K562 (cell line): ENCODE measurements at regions not wholly inside any gene's neighbourhood (a gene's known extent, or its start where the extent isn't known, plus 50 kb on each side); places are given as distances from the start of the nearest gene placed in this dataset.

Experiments
- ATF1 ChIP-seq, 2 experiments: fragments of 450-650 bp in 1 of 2; IDR thresholded peaks; 2 replicates each; pipeline ENCODE4 v1.6.1; 2016; ENCODE audit warnings: missing compliant biosample characterization in 1 of 2, missing genetic modification characterization in 1 of 2
- CCAR2 ChIP-seq: fragments of 200-400 bp; formaldehyde crosslinking; IDR thresholded peaks from 2 replicates; pipeline ENCODE4 v1.6.1; 2017; ENCODE audit warnings: mild to moderate bottlenecking, low read depth, low read length
- FOSL1 ChIP-seq: fragments of 200-800 bp; sonication (Bioruptor generic); conservative IDR thresholded peaks from 2 replicates; pipeline ENCODE4 v1.6.1; 2016; ENCODE audit warnings: missing genetic modification characterization, missing compliant biosample characterization
- IRF1 ChIP-seq: sonication (generic); formaldehyde crosslinking; IDR thresholded peaks from 2 replicates; pipeline ENCODE4 v1.8.0; 2022; ENCODE audit warnings: missing genetic modification reagents, mild to moderate bottlenecking, borderline replicate concordance
- MED1 ChIP-seq: sonication (generic); formaldehyde crosslinking; IDR thresholded peaks from 2 replicates; pipeline ENCODE4 v1.8.1; 2023; ENCODE audit warnings: missing genetic modification reagents, borderline replicate concordance
- NEUROD1 ChIP-seq: fragments of 150-350 bp; IDR thresholded peaks from 2 replicates; pipeline ENCODE4 v1.6.1; 2014; ENCODE audit warnings: borderline replicate concordance, low read length, low read depth; ENCODE audit not compliant: partially characterized antibody
- RNF219 ChIP-seq: fragments of 250-450 bp; sonication (Bioruptor Pico); IDR thresholded peaks from 2 replicates; pipeline ENCODE4 v1.5.0; 2022; ENCODE audit warnings: mild to moderate bottlenecking
- SRSF3 ChIP-seq: fragments of 200-400 bp; formaldehyde crosslinking; IDR thresholded peaks from 2 replicates; pipeline ENCODE4 v1.6.1; 2016; ENCODE audit warnings: mild to moderate bottlenecking, low read length, moderate library complexity; ENCODE audit not compliant: insufficient read depth
- STAT5B ChIP-seq: fragments of 250-450 bp; sonication (Bioruptor Pico); IDR thresholded peaks from 2 replicates; pipeline ENCODE4 v1.8.0; 2021; ENCODE audit warnings: mild to moderate bottlenecking, inconsistent platforms
- TAF9B ChIP-seq: fragments of 450-650 bp; IDR thresholded peaks from 2 replicates; pipeline ENCODE4 v1.6.1; 2018; ENCODE audit warnings: mild to moderate bottlenecking; ENCODE audit not compliant: partially characterized antibody
- ZFP91 ChIP-seq: sonication (generic); formaldehyde crosslinking; IDR thresholded peaks from 2 replicates; pipeline ENCODE4 v1.8.0; 2022; ENCODE audit warnings: mild to moderate bottlenecking, missing genetic modification reagents
- ZNF449 ChIP-seq: fragments of 250-450 bp; sonication (Bioruptor Pico); IDR thresholded peaks from 2 replicates; pipeline ENCODE4 v1.8.0; 2022; ENCODE audit warnings: moderate library complexity, mild to moderate bottlenecking, inconsistent platforms
- ZNF518B ChIP-seq: fragments of 250-450 bp; sonication (Bioruptor Pico); IDR thresholded peaks from 2 replicates; pipeline ENCODE4 v1.5.0; 2021; ENCODE audit warnings: mild to moderate bottlenecking, moderate library complexity
- ZNF740 ChIP-seq, 3 experiments: fragments of 200-800 bp in 1 of 3; sonication (Bioruptor generic) in 1 of 3; sonication (generic) in 1 of 3; formaldehyde crosslinking in 1 of 3; IDR thresholded peaks; 2 replicates each; pipeline versions ENCODE4 v1.6.1 to v1.8.0; 2016 to 2022; ENCODE audit warnings: mild to moderate bottlenecking in 2 of 3, missing compliant biosample characterization in 2 of 3, missing genetic modification characterization in 2 of 3, missing genetic modification reagents in 1 of 3

- TF ChIP-seq IRF1 (CRISPR knock-in tag) (no peak), ZFP91 (CRISPR knock-in tag) (no peak), TAF9B (no peak), ZNF518B (CRISPR knock-in tag) (no peak), CCAR2 (no peak), RNF219 (CRISPR knock-in tag) (no peak), SRSF3 (no peak), STAT5B (CRISPR knock-in tag) (no peak), ZNF449 (no peak), ATF1 (CRISPR knock-in tag; IDR thresholded peaks at IDR 0.05) (no peak), ATF1 (tag; IDR thresholded peaks at IDR 0.05) (no peak), ZNF740 (CRISPR knock-in tag; IDR thresholded peaks at IDR 0.05) (no peak), ZNF740 (tag; IDR thresholded peaks at IDR 0.05) (no peak), MED1 (CRISPR knock-in tag) (no peak), NEUROD1 (no peak), FOSL1 (no peak; the same call in 1 of the 2 replicates)
Measured at GRCh38 chr2:217090024-217090473, 230.2 kb upstream of the TNP1 start (continued).
